ENCODE measurements at regions not wholly inside any gene's neighbourhood (a gene's known extent, or its start where the extent isn't known, plus 50 kb on each side); places are given as distances from the start of the nearest gene placed in this dataset.

GRCh38 chr14:41034969-41035368, 571.7 kb upstream of the LRFN5 start:
- H3K9me3 ChIP-seq (ENCODE audit: control insufficient read depth in 4 of 4, low read length in 3 of 4): peaks cover 0 to 3% (median 0%) of the 10 kb centered on the region in 4 donors
- no peaks in the 10 kb centered on the region for H3K27me3 ChIP-seq (ENCODE audit: control insufficient read depth in 4 of 4, insufficient read depth in 4 of 4, low read length in 3 of 4)
- no peak overlapping the region for H3K9ac ChIP-seq (ENCODE audit: low read depth in 1 of 2, low read length in 2 of 2)
- H3K4me3 ChIP-seq (ENCODE audit: low read depth in 1 of 3, low read length in 3 of 3): no peak overlapping the region
- H3K27ac ChIP-seq (ENCODE audit: low read depth in 1 of 2, low read length in 2 of 2): no peak overlapping the region
- H3K4me1 ChIP-seq (ENCODE audit: control insufficient read depth in 4 of 4, insufficient read depth in 4 of 4, low read length in 3 of 4): no peaks in the 10 kb centered on the region
- H3K36me3 ChIP-seq (ENCODE audit: control insufficient read depth in 4 of 4, insufficient read depth in 3 of 4, low read depth in 1 of 4, low read length in 3 of 4): no peaks in the 10 kb centered on the region
- TF ChIP-seq, protein P1, sequence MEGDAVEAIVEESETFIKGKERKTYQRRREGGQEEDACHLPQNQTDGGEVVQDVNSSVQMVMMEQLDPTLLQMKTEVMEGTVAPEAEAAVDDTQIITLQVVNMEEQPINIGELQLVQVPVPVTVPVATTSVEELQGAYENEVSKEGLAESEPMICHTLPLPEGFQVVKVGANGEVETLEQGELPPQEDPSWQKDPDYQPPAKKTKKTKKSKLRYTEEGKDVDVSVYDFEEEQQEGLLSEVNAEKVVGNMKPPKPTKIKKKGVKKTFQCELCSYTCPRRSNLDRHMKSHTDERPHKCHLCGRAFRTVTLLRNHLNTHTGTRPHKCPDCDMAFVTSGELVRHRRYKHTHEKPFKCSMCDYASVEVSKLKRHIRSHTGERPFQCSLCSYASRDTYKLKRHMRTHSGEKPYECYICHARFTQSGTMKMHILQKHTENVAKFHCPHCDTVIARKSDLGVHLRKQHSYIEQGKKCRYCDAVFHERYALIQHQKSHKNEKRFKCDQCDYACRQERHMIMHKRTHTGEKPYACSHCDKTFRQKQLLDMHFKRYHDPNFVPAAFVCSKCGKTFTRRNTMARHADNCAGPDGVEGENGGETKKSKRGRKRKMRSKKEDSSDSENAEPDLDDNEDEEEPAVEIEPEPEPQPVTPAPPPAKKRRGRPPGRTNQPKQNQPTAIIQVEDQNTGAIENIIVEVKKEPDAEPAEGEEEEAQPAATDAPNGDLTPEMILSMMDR (IDR thresholded peaks at IDR 0.05; ENCODE audit: low read depth, low read length, missing input control): no peak
- no peak for TF ChIP-seq YY1 (IDR thresholded peaks at IDR 0.05)
- no peak for TF ChIP-seq RAD21 (IDR thresholded peaks at IDR 0.05)
- TF ChIP-seq FOXA1 (IDR thresholded peaks at IDR 0.05): no peak
- 80% methylated on average over 1 of the region's 1 CpG for WGBS
- DNase-seq (ENCODE audit: low spot score): no peak

DNA sequence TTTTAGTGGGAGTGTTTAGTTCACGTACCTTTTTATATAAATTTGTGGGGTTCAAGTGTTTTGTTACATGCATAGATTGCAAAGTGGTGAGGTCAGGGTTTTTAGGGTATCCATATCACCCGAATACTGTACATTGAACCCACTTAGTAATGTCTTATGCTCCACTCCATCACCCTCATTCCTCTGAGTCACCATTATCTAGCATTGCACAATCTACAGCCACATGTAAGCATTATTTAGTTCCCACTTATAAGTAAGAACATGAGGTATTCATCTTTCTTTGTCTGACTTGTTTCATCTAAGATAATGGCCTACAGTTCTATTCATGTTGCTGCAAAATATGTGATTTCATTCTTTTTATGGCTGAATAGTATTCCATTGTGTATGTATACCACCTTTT, 583.7 kb upstream of the LRFN5 start:
- H3K27me3 ChIP-seq (ENCODE audit: control insufficient read depth in 4 of 4, insufficient read depth in 4 of 4, low read length in 3 of 4): peaks cover 0 to 2% (median 0%) of the 10 kb centered on the region in 4 donors
- no peak overlapping the region for H3K4me3 ChIP-seq (ENCODE audit: low read depth in 1 of 3, low read length in 3 of 3)
- H3K4me1 ChIP-seq (ENCODE audit: control insufficient read depth in 4 of 4, insufficient read depth in 4 of 4, low read length in 3 of 4): no peaks in the 10 kb centered on the region
- DNase-seq (ENCODE audit: low spot score): no peak
- no peaks in the 10 kb centered on the region for H3K9me3 ChIP-seq (ENCODE audit: control insufficient read depth in 4 of 4, low read length in 3 of 4)
- no peak overlapping the region for H3K9ac ChIP-seq (ENCODE audit: low read depth in 1 of 2, low read length in 2 of 2)
- no peaks in the 10 kb centered on the region for H3K36me3 ChIP-seq (ENCODE audit: control insufficient read depth in 4 of 4, insufficient read depth in 3 of 4, low read depth in 1 of 4, low read length in 3 of 4)
- TF ChIP-seq TAF1 (conservative IDR thresholded peaks at IDR 0.05) (no peak), EGR1 (IDR thresholded peaks at IDR 0.05; ENCODE audit: low read depth in 2 of 2) (no peak), HNF4A (conservative IDR thresholded peaks at IDR 0.05) (no peak)
- TF ChIP-seq, protein P1 (IDR thresholded peaks at IDR 0.05; ENCODE audit: low read depth, low read length, missing input control): no peak
- H3K27ac ChIP-seq (ENCODE audit: low read depth in 1 of 2, low read length in 2 of 2): no peak overlapping the region
- 77% methylated on average over 2 of the region's 2 CpGs for WGBS

GRCh38 chr14:41016213-41016612, 590.5 kb upstream of the LRFN5 start:
- Histone ChIP-seq H3K9ac (ENCODE audit: low read depth in 1 of 2, low read length in 2 of 2) (no peak overlapping the region), H3K27me3 (ENCODE audit: control insufficient read depth in 4 of 4, insufficient read depth in 4 of 4, low read length in 3 of 4) (no peaks in the 10 kb centered on the region), H3K4me1 (ENCODE audit: control insufficient read depth in 4 of 4, insufficient read depth in 4 of 4, low read length in 3 of 4) (no peaks in the 10 kb centered on the region), H3K9me3 (ENCODE audit: control insufficient read depth in 4 of 4, low read length in 3 of 4) (no peaks in the 10 kb centered on the region), H3K4me3 (ENCODE audit: low read depth in 1 of 3, low read length in 3 of 3) (no peak overlapping the region), H3K27ac (ENCODE audit: low read depth in 1 of 2, low read length in 2 of 2) (no peak overlapping the region), H3K36me3 (ENCODE audit: control insufficient read depth in 4 of 4, insufficient read depth in 3 of 4, low read depth in 1 of 4, low read length in 3 of 4) (no peaks in the 10 kb centered on the region)
- TF ChIP-seq EGR1 (IDR thresholded peaks at IDR 0.05; ENCODE audit: low read depth in 2 of 2) (no peak), HNF4A (conservative IDR thresholded peaks at IDR 0.05) (no peak), FOXA2 (IDR thresholded peaks at IDR 0.05) (no peak), SP1 (IDR thresholded peaks at IDR 0.05) (no peak), YY1 (IDR thresholded peaks at IDR 0.05) (no peak), MAX (IDR thresholded peaks at IDR 0.05) (no peak), JUND (IDR thresholded peaks at IDR 0.05) (no peak), RXRA (IDR thresholded peaks at IDR 0.05) (no peak), NR2F2 (IDR thresholded peaks at IDR 0.05) (no peak), TAF1 (conservative IDR thresholded peaks at IDR 0.05) (no peak), ZBTB33 (IDR thresholded peaks at IDR 0.05) (no peak), GABPA (IDR thresholded peaks at IDR 0.05 in 1 of 2, conservative IDR thresholded peaks at IDR 0.05 in 1 of 2) (no peak), RAD21 (IDR thresholded peaks at IDR 0.05) (no peak)
- TF ChIP-seq, protein P2, sequence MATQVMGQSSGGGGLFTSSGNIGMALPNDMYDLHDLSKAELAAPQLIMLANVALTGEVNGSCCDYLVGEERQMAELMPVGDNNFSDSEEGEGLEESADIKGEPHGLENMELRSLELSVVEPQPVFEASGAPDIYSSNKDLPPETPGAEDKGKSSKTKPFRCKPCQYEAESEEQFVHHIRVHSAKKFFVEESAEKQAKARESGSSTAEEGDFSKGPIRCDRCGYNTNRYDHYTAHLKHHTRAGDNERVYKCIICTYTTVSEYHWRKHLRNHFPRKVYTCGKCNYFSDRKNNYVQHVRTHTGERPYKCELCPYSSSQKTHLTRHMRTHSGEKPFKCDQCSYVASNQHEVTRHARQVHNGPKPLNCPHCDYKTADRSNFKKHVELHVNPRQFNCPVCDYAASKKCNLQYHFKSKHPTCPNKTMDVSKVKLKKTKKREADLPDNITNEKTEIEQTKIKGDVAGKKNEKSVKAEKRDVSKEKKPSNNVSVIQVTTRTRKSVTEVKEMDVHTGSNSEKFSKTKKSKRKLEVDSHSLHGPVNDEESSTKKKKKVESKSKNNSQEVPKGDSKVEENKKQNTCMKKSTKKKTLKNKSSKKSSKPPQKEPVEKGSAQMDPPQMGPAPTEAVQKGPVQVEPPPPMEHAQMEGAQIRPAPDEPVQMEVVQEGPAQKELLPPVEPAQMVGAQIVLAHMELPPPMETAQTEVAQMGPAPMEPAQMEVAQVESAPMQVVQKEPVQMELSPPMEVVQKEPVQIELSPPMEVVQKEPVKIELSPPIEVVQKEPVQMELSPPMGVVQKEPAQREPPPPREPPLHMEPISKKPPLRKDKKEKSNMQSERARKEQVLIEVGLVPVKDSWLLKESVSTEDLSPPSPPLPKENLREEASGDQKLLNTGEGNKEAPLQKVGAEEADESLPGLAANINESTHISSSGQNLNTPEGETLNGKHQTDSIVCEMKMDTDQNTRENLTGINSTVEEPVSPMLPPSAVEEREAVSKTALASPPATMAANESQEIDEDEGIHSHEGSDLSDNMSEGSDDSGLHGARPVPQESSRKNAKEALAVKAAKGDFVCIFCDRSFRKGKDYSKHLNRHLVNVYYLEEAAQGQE (IDR thresholded peaks at IDR 0.05): no peak
- TF ChIP-seq, protein P3, sequence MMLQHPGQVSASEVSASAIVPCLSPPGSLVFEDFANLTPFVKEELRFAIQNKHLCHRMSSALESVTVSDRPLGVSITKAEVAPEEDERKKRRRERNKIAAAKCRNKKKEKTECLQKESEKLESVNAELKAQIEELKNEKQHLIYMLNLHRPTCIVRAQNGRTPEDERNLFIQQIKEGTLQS (IDR thresholded peaks at IDR 0.05): no peak
- DNase-seq (ENCODE audit: low spot score): no peak
- 40% methylated on average over 4 of the region's 4 CpGs for WGBS
